Stimulated activated CD4-positive, alpha-beta T cell treated with anti-CD3 and anti-CD28 coated beads, Interleukin-2, amount 100 ng/mL, for 48 hours (primary cell): ENCODE measurements at regions not wholly inside any gene's neighbourhood (a gene's known extent, or its start where the extent isn't known, plus 50 kb on each side); places are given as distances from the start of the nearest gene placed in this dataset.

Experiments
- DNase-seq, 2 donors: peaks; one replicate each; pipeline ENCODE4 v3.0.0-alpha.2; 2020

- DNase-seq, result no peak
Observed at GRCh38 chr1:185645162-185645640, 89.0 kb upstream of the HMCN1 start.

- DNase-seq, result no peak
Observed at GRCh38 chr1:185644531-185644930, 89.7 kb upstream of the HMCN1 start.

GRCh38 chr1:185636848-185637247, 97.3 kb upstream of the HMCN1 start:
- peak; percentile 7 to 9 for DNase-seq

GRCh38 chr1:185634704-185635103, 99.5 kb upstream of the HMCN1 start:
- DNase-seq, result no peak

GRCh38 chr1:185632659-185633423, 101.3 kb upstream of the HMCN1 start:
- no peak for DNase-seq

- DNase-seq, result no peak
Observed at GRCh38 chr1:185631843-185632242, 102.3 kb upstream of the HMCN1 start.

- no peak for DNase-seq
Observed at GRCh38 chr1:185627761-185628501, 106.3 kb upstream of the HMCN1 start.

GRCh38 chr1:185627171-185627570, 107.0 kb upstream of the HMCN1 start:
- DNase-seq, result no peak

GRCh38 chr1:185626344-185626743, 107.8 kb upstream of the HMCN1 start:
- DNase-seq, result no peak

- DNase-seq, result no peak
Observed at GRCh38 chr1:185610954-185611353, 123.2 kb upstream of the HMCN1 start.

- no peak for DNase-seq
Observed at GRCh38 chr1:185608177-185608576, 126.0 kb upstream of the HMCN1 start.

- DNase-seq, result no peak
Observed at GRCh38 chr1:185603158-185603557, 131.0 kb upstream of the HMCN1 start.

- DNase-seq, result no peak
Observed at GRCh38 chr1:185601189-185601588, 133.0 kb upstream of the HMCN1 start.

- no peak for DNase-seq
Observed at GRCh38 chr1:185600641-185601040, 133.6 kb upstream of the HMCN1 start.

GRCh38 chr1:185598332-185598731, 135.9 kb upstream of the HMCN1 start:
- DNase-seq, result no peak

- DNase-seq, result peak; percentile 41 to 45
Observed at GRCh38 chr1:185595835-185596667, 138.1 kb upstream of the HMCN1 start.

GRCh38 chr1:185594786-185595410, 139.3 kb upstream of the HMCN1 start:
- no peak for DNase-seq

GRCh38 chr1:185593271-185593670, 140.9 kb upstream of the HMCN1 start:
- no peak for DNase-seq

GRCh38 chr1:185585770-185586169, 148.4 kb upstream of the HMCN1 start:
- DNase-seq, result no peak

GRCh38 chr1:185581961-185582725, 152.0 kb upstream of the HMCN1 start:
- DNase-seq, result no peak

GRCh38 chr1:185581020-185581419, 153.2 kb upstream of the HMCN1 start:
- DNase-seq, result no peak

GRCh38 chr1:185578293-185578692, 155.9 kb upstream of the HMCN1 start:
- DNase-seq, result no peak
